GM13977 (cell line): ENCODE measurements at regions not wholly inside any gene's neighbourhood (a gene's known extent, or its start where the extent isn't known, plus 50 kb on each side); places are given as distances from the start of the nearest gene placed in this dataset.
A peak's percentile ranks its signal among the peaks of the same experiment; 100 is the strongest.

Experiments
- DNase-seq: peaks from one replicate; pipeline ENCODE4 v3.0.0; 2012; ENCODE audit warnings: low spot score
- CTCF ChIP-seq: IDR thresholded peaks from 2 replicates; pipeline ENCODE4 v1.5.1; 2012; ENCODE audit warnings: mild to moderate bottlenecking, control low read depth; ENCODE audit not compliant: insufficient read depth; ENCODE audit errors: extremely low read depth, missing control alignments
- in situ Hi-C: fragments of 300-500 bp; cut with MboI; formaldehyde crosslinking; loops from one replicate; pipeline ENCODE4 v1.12.0; 2022; ENCODE audit warnings: low sequenced_read_pairs, low pct_unique_long_range_greater_than_20kb, mixed read lengths, inconsistent platforms; ENCODE audit not compliant: unreplicated experiment

- DNase-seq = no peak
- TF ChIP-seq CTCF = no peak
- in situ Hi-C loops = no loop called here
Observed at GRCh38 chr1:243921111-243921510, 71.1 kb upstream of the AKT3 start.

- in situ Hi-C loops = no loop called here
- no peak for TF ChIP-seq CTCF
- DNase-seq = no peak
Observed at GRCh38 chr1:243917863-243918565, 68.0 kb upstream of the AKT3 start.

DNA sequence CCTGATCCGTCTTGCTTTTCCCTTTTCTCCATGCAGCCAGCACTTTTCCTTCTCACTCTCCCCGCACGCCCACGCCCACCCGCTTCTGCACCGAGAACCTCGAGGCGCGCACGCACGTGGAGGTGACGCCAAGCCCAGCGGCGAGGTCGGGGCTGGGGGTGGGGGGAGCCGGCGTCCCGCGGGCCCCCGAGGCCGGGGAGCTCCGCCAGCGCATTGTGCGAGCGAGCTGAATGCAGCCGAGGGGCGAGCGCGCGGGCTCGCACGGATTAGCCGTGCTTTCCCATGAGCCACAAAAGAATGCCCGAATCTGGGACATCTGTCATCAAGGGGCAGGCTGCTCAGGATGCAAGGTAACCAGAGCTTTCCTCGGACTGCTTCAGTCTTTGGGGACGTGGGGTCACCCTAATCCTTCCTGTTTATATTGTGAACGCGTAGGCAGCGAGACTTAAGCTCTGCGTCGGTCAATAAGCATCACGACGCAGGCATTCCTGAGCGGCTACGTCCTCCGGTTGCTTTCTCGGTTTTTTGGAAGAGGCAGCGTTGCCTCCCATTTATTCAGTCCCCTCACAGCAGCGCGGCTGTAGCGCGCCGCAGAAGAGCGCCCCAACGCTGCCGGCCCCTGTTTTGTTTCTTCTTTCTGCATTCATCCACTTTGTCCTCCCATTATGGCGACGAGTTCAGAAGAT is 67.3 kb upstream of the AKT3 start:
- DNase-seq = peak; percentile 43
- TF ChIP-seq CTCF = peak; percentile 18
- in situ Hi-C loops = no loop called here

DNA sequence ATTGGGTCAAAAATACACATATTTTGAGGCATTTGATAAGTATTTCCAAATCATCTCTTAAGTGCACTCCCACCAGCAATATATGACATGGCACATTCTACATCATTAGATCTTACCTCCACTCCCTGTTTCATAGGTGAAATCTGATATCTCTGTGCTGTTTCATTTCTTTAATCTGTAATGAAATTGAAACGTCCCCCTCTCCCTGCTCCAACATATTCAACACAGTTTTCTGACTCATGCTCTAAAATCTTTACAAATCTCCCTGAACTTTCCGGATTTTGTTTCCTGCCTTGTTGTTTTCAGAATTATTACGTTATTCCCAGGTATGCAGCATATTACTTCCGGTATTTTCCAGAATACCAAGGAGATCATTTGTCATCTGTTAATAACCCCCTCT is 66.1 kb upstream of the AKT3 start:
- DNase-seq = no peak
- TF ChIP-seq CTCF = no peak
- in situ Hi-C loops = no loop called here

DNA sequence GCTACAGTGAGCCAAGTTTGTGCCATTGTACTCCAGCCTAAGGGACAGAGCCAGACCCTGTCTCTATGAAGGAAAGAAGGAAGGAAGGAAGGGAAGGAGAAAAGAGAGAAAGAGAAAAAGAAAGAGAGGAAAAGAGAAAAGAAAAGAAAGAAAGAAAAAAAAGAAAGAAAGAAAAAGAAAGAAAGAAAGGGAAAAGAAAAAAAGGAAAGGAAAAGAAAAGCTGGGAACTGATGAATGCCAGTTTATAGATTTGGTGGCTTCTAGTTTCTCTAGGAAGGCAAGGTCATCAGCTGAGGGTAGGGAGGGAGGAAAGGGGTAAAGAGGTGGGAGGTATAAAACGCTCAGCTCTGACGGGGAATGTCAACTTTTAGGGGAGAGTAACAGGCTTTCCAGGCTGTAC is 62.3 kb upstream of the AKT3 start:
- in situ Hi-C loops = no loop called here
- no peak for DNase-seq
- no peak for TF ChIP-seq CTCF

GRCh38 chr1:243910607-243911006 is 60.6 kb upstream of the AKT3 start:
- in situ Hi-C loops = no loop called here
- TF ChIP-seq CTCF = no peak
- DNase-seq = no peak
